Ascending aorta (tissue), 2 donors: ENCODE measurements at regions not wholly inside any gene's neighbourhood (a gene's known extent, or its start where the extent isn't known, plus 50 kb on each side); places are given as distances from the start of the nearest gene placed in this dataset.
"Not testable (repeated sequence)": the region's sequence is repeated elsewhere in the genome, so short reads cannot be mapped to it uniquely, and the experiment has no call there.

ENCODE experiments used
- DNase-seq, 2 donors: peaks; one replicate each; pipeline ENCODE4 v3.0.0-alpha.2; 2019; ENCODE audit warnings: low spot score in 2 of 2
- H3K27ac ChIP-seq, 2 donors: fragments of 200-600 bp; sonication (generic); one replicate each; pipeline ENCODE4 v1.5.1; 2016 to 2017; ENCODE audit warnings: mild to moderate bottlenecking in 1 of 2
- H3K27me3 ChIP-seq: fragments of 200-600 bp; sonication (generic); one replicate; pipeline ENCODE4 v1.5.1; 2017
- H3K36me3 ChIP-seq, 2 donors: fragments of 200-600 bp; sonication (generic); one replicate each; pipeline ENCODE4 v1.5.1; 2016
- H3K4me1 ChIP-seq, 2 donors: fragments of 200-600 bp; sonication (generic); one replicate each; pipeline ENCODE4 v1.5.1; 2016 to 2017; ENCODE audit warnings: mild to moderate bottlenecking in 1 of 2
- H3K4me3 ChIP-seq, 2 donors: fragments of 200-600 bp; sonication (generic); one replicate each; pipeline ENCODE4 v1.5.1; 2016 to 2017; ENCODE audit warnings: mild to moderate bottlenecking in 1 of 2
- H3K9me3 ChIP-seq, 2 donors: fragments of 200-600 bp; sonication (generic); one replicate each; pipeline ENCODE4 v1.5.1; 2016
- CTCF ChIP-seq, 3 experiments: fragments of 200-600 bp in 2 of 3; fragments of 450-650 bp in 1 of 3; sonication (generic) in 2 of 3; IDR thresholded peaks; one replicate each; pipeline ENCODE4 v1.5.1; 2016 to 2019; ENCODE audit warnings: antibody characterized with exemption in 3 of 3, mild to moderate bottlenecking in 1 of 3, moderate library complexity in 1 of 3
- intact Hi-C: fragments of 100-400 bp; cut with DNase I; formaldehyde crosslinking; loops from one replicate; pipeline ENCODE4 v1.15.1; 2023

GRCh38 chr13:61275251-61275650 lies 140.4 kb downstream of the PCDH20 start:
- H3K4me3 ChIP-seq, result no peak overlapping the region
- no peak for TF ChIP-seq CTCF (IDR thresholded peaks at IDR 0.05)
- H3K36me3 ChIP-seq, result no peaks in the 10 kb centered on the region
- H3K4me1 ChIP-seq, result no peaks in the 10 kb centered on the region
- no peak for DNase-seq
- peaks cover 0 to 2% of the 10 kb centered on the region in 2 donors for H3K9me3 ChIP-seq
- H3K27ac ChIP-seq, result no peak overlapping the region
- H3K27me3 ChIP-seq, result no peaks in the 10 kb centered on the region
- intact Hi-C loops, result no loop called here

GRCh38 chr13:61266896-61267295 lies 148.8 kb downstream of the PCDH20 start:
- DNase-seq, H3K27ac ChIP-seq, H3K4me3 ChIP-seq, H3K4me1 ChIP-seq, H3K36me3 ChIP-seq, intact Hi-C loops, H3K27me3 ChIP-seq, H3K9me3 ChIP-seq: not testable (repeated sequence)

GRCh38 chr13:61261746-61262472 lies 153.7 kb downstream of the PCDH20 start:
- Histone ChIP-seq H3K9me3 (peaks cover 0 to 4% of the 10 kb centered on the region in 2 donors), H3K36me3 (no peaks in the 10 kb centered on the region), H3K27ac (no peak overlapping the region), H3K4me3 (no peak overlapping the region), H3K27me3 (no peaks in the 10 kb centered on the region), H3K4me1 (no peaks in the 10 kb centered on the region)
- intact Hi-C loops, result no loop called here
- no peak for DNase-seq
- no peak for TF ChIP-seq CTCF (IDR thresholded peaks at IDR 0.05)

- intact Hi-C loops, result no loop called here
- H3K36me3 ChIP-seq, result no peaks in the 10 kb centered on the region
- DNase-seq, result no peak
- H3K27me3 ChIP-seq, result no peaks in the 10 kb centered on the region
- no peak for TF ChIP-seq CTCF (IDR thresholded peaks at IDR 0.05)
- H3K27ac ChIP-seq, result no peak overlapping the region
- no peak overlapping the region for H3K4me3 ChIP-seq
- H3K9me3 ChIP-seq, result no peaks in the 10 kb centered on the region
- H3K4me1 ChIP-seq, result no peaks in the 10 kb centered on the region
These were observed 157.5 kb downstream of the PCDH20 start for GRCh38 chr13:61258185-61258584.

GRCh38 chr13:61255040-61255796 lies 160.4 kb downstream of the PCDH20 start:
- no peak overlapping the region for H3K27ac ChIP-seq
- H3K9me3 ChIP-seq, result no peaks in the 10 kb centered on the region
- H3K4me3 ChIP-seq, result no peak overlapping the region
- intact Hi-C loops, result no loop called here
- H3K27me3 ChIP-seq, result no peaks in the 10 kb centered on the region
- no peaks in the 10 kb centered on the region for H3K4me1 ChIP-seq
- no peak for TF ChIP-seq CTCF (IDR thresholded peaks at IDR 0.05)
- DNase-seq, result no peak
- H3K36me3 ChIP-seq, result no peaks in the 10 kb centered on the region

- TF ChIP-seq CTCF (IDR thresholded peaks at IDR 0.05), result no peak
- Histone ChIP-seq H3K36me3 (no peaks in the 10 kb centered on the region), H3K27ac (no peak overlapping the region), H3K4me1 (no peaks in the 10 kb centered on the region), H3K27me3 (no peaks in the 10 kb centered on the region), H3K9me3 (no peaks in the 10 kb centered on the region), H3K4me3 (no peak overlapping the region)
- DNase-seq, result no peak
- intact Hi-C loops, result no loop called here
These were observed 162.4 kb downstream of the PCDH20 start for GRCh38 chr13:61253105-61253877.
